NT2/D1 (cell line): ENCODE measurements at regions not wholly inside any gene's neighbourhood (a gene's known extent, or its start where the extent isn't known, plus 50 kb on each side); places are given as distances from the start of the nearest gene placed in this dataset.

Experiments used
- DNase-seq: peaks from one replicate; pipeline ENCODE4 v3.0.0-alpha.2; 2011; ENCODE audit warnings: low read depth, low spot score
- H3K27me3 ChIP-seq: 2 replicates; pipeline ENCODE4 v1.6.0; 2011; ENCODE audit warnings: mild to moderate bottlenecking; ENCODE audit not compliant: insufficient read length, insufficient read depth
- H3K36me3 ChIP-seq: 2 replicates; pipeline ENCODE4 v1.6.1; 2011; ENCODE audit warnings: mild to moderate bottlenecking, low read length, mixed read lengths; ENCODE audit not compliant: insufficient read depth, insufficient read length
- H3K4me1 ChIP-seq: 2 replicates; pipeline ENCODE4 v1.5.1; 2011; ENCODE audit not compliant: insufficient read depth, insufficient read length
- H3K4me3 ChIP-seq: 2 replicates; pipeline ENCODE4 v1.5.1; 2011; ENCODE audit warnings: low read depth; ENCODE audit not compliant: insufficient read length
- H3K9ac ChIP-seq: 2 replicates; pipeline ENCODE4 v1.6.0; 2011; ENCODE audit warnings: low read depth; ENCODE audit not compliant: insufficient read length
- H3K9me3 ChIP-seq: 2 replicates; pipeline ENCODE4 v1.5.1; 2011; ENCODE audit warnings: mild to moderate bottlenecking, low read length; ENCODE audit not compliant: insufficient read depth
- SUZ12 ChIP-seq: IDR thresholded peaks from 2 replicates; pipeline ENCODE4 v1.6.1; 2011; ENCODE audit not compliant: insufficient read length, insufficient read depth; ENCODE audit errors: extremely low read depth
- YY1 ChIP-seq: IDR thresholded peaks from 2 replicates; pipeline ENCODE4 v1.6.1; 2011; ENCODE audit not compliant: insufficient read length, insufficient read depth
- ZNF274 ChIP-seq: IDR thresholded peaks from 2 replicates; pipeline ENCODE4 v1.6.1; 2011; ENCODE audit warnings: mild to moderate bottlenecking, low read depth, low read length

DNA sequence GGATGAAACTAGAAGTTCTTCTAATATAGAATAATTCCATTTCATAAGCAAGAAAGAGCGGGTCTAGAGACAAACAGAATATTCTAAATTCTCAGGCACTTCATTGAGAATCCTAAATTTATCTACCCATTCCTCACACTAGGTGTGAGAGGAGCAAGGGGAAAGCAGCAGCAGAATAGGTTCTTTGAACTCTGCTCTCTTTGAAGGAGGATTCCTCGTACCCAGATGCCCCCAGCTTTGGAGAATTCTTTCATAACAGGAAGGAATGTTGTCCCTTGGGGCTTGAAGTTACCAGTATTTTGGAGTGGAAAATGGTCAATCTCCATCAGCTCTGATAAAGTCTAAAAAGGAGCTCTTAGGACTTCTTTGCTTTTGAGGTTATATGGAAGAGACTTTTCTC, 59.7 kb upstream of the RASGEF1B start:
- no peaks in the 10 kb centered on the region for H3K36me3 ChIP-seq
- TF ChIP-seq SUZ12 (no peak), ZNF274 (no peak), YY1 (no peak)
- H3K9me3 ChIP-seq: peaks cover 15% of the 10 kb centered on the region; the same call in 1 of the 2 replicates
- DNase-seq: no peak
- H3K27me3 ChIP-seq: no peaks in the 10 kb centered on the region
- H3K9ac ChIP-seq: no peak overlapping the region
- H3K4me3 ChIP-seq: no peak overlapping the region
- H3K4me1 ChIP-seq: no peaks in the 10 kb centered on the region

- no peak overlapping the region for H3K9ac ChIP-seq
- no peak for DNase-seq
- peaks cover 15% of the 10 kb centered on the region; the same call in 1 of the 2 replicates for H3K9me3 ChIP-seq
- TF ChIP-seq ZNF274 (no peak), YY1 (no peak), SUZ12 (no peak)
- H3K36me3 ChIP-seq: no peaks in the 10 kb centered on the region
- no peaks in the 10 kb centered on the region for H3K27me3 ChIP-seq
- no peaks in the 10 kb centered on the region for H3K4me1 ChIP-seq
- H3K4me3 ChIP-seq: no peak overlapping the region
Measured at GRCh38 chr4:81528979-81529378, 57.3 kb upstream of the RASGEF1B start.

DNA sequence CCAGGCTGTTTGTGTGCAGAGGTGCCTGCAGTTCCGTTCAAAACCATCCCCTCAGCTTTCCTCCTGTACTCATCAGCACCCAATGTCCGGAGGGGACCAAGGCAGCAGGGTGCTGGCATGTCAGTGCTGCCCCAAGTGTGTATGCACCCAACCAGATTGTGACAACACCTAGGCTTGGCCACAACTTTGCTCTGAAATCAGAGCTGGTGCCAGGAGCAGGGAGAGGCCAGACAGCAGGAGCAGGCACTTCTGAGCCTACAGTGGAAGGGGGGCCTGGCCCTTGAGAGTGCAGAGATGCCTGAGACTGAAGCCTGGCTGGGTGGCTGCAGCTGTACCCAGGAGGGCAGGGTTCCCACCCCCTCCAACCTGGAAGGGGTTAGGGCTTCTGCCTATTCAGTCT, 56.5 kb upstream of the RASGEF1B start:
- no peak for TF ChIP-seq YY1
- no peak for TF ChIP-seq ZNF274
- no peak for TF ChIP-seq SUZ12
- H3K27me3 ChIP-seq: no peaks in the 10 kb centered on the region
- H3K4me3 ChIP-seq: no peak overlapping the region
- no peak overlapping the region for H3K9ac ChIP-seq
- no peak for DNase-seq
- no peaks in the 10 kb centered on the region for H3K4me1 ChIP-seq
- peaks cover 15% of the 10 kb centered on the region; the same call in 1 of the 2 replicates for H3K9me3 ChIP-seq
- H3K36me3 ChIP-seq: no peaks in the 10 kb centered on the region

DNA sequence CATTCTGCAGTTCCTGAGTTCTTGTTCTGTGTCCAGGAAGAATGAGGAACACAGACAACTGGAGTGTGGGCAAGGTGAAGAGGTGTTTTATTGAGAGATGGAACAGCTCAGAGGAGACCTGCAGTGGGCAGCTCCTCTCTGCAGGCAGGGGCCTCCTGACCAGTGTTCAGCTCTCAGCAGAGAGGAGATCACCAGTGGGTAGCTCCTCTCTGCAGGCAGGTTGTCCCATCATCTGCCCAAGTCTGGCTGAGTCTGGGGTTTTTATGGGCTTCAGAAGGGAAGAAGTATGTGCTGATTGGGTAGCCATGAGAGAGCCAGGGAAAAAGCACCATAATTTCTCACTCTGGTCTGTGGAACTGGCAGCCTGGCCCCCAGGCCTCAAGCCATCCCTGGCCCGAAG, 56.0 kb upstream of the RASGEF1B start:
- Histone ChIP-seq H3K9ac (no peak overlapping the region), H3K4me1 (no peaks in the 10 kb centered on the region), H3K36me3 (no peaks in the 10 kb centered on the region), H3K4me3 (no peak overlapping the region), H3K9me3 (peaks cover 15% of the 10 kb centered on the region; the same call in 1 of the 2 replicates), H3K27me3 (no peaks in the 10 kb centered on the region)
- TF ChIP-seq ZNF274 (no peak), YY1 (no peak), SUZ12 (no peak)
- DNase-seq: no peak

DNA sequence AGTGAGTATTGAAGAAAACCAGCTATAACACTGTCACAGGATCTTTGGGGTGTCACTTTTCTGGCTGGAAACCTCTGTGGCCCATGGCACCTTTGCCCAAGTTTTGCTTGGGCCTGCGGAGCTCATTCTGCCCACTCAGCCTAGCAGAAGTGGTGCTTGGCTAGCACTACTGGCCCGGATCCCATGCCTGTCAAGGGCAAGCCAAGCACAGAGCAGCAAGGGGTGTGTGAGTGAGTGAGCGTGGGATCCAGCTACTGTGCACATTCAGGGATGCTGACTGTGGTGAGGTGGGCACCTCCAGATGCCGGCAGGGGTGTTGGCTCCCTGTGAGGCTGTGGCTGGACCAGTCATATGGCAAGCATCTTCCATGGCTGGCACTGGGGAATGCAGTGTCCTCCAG, 55.4 kb upstream of the RASGEF1B start:
- Histone ChIP-seq H3K27me3 (no peaks in the 10 kb centered on the region), H3K9me3 (peaks cover 15% of the 10 kb centered on the region; the same call in 1 of the 2 replicates), H3K4me1 (no peaks in the 10 kb centered on the region), H3K4me3 (no peak overlapping the region), H3K9ac (no peak overlapping the region), H3K36me3 (no peaks in the 10 kb centered on the region)
- TF ChIP-seq ZNF274 (no peak), YY1 (no peak), SUZ12 (no peak)
- no peak for DNase-seq

GRCh38 chr4:81526706-81527105, 55.0 kb upstream of the RASGEF1B start:
- Histone ChIP-seq H3K9ac (no peak overlapping the region), H3K36me3 (no peaks in the 10 kb centered on the region), H3K4me1 (no peaks in the 10 kb centered on the region), H3K4me3 (no peak overlapping the region), H3K9me3 (peaks cover 15% of the 10 kb centered on the region; the same call in 1 of the 2 replicates), H3K27me3 (no peaks in the 10 kb centered on the region)
- DNase-seq: no peak
- no peak for TF ChIP-seq ZNF274
- no peak for TF ChIP-seq SUZ12
- no peak for TF ChIP-seq YY1

GRCh38 chr4:81523672-81524327, 52.1 kb upstream of the RASGEF1B start:
- TF ChIP-seq YY1 (no peak), SUZ12 (no peak), ZNF274 (no peak)
- H3K9me3 ChIP-seq: peaks cover 15% of the 10 kb centered on the region; the same call in 1 of the 2 replicates
- H3K36me3 ChIP-seq: no peaks in the 10 kb centered on the region
- H3K4me1 ChIP-seq: no peaks in the 10 kb centered on the region
- H3K9ac ChIP-seq: no peak overlapping the region
- no peak for DNase-seq
- H3K27me3 ChIP-seq: no peaks in the 10 kb centered on the region
- no peak overlapping the region for H3K4me3 ChIP-seq
